ENCODE measurements at regions not wholly inside any gene's neighbourhood (a gene's known extent, or its start where the extent isn't known, plus 50 kb on each side); places are given as distances from the start of the nearest gene placed in this dataset.

DNA sequence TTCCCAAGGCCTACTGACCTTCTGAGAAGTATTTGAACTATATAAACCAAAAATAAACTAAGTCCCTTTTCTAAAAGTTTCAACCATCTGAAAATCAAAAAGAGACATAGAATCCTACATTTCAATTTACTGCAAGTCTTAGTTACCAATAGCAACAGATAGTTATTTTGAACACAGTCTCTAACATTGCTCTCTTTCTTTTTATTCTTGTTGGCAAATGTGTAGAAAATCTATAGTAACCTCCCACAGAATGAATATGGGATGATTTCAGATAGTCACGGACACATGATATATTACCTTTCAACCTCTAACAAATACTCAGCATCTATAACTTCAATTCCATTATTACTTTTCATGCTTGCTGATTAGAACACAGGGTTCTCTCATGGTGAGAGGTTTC is 68.9 kb upstream of the RAB3GAP2 start:
- TF ChIP-seq POLR2A (IDR thresholded peaks at IDR 0.05): no peak
- TF ChIP-seq, protein P1, sequence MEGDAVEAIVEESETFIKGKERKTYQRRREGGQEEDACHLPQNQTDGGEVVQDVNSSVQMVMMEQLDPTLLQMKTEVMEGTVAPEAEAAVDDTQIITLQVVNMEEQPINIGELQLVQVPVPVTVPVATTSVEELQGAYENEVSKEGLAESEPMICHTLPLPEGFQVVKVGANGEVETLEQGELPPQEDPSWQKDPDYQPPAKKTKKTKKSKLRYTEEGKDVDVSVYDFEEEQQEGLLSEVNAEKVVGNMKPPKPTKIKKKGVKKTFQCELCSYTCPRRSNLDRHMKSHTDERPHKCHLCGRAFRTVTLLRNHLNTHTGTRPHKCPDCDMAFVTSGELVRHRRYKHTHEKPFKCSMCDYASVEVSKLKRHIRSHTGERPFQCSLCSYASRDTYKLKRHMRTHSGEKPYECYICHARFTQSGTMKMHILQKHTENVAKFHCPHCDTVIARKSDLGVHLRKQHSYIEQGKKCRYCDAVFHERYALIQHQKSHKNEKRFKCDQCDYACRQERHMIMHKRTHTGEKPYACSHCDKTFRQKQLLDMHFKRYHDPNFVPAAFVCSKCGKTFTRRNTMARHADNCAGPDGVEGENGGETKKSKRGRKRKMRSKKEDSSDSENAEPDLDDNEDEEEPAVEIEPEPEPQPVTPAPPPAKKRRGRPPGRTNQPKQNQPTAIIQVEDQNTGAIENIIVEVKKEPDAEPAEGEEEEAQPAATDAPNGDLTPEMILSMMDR (IDR thresholded peaks at IDR 0.05): no peak

Measured in esophagus squamous epithelium (tissue), 4 donors.